Liver (tissue), 8 donors: ENCODE measurements at regions not wholly inside any gene's neighbourhood (a gene's known extent, or its start where the extent isn't known, plus 50 kb on each side); places are given as distances from the start of the nearest gene placed in this dataset.

Experiments used
- DNase-seq: peaks from one replicate; pipeline ENCODE4 v3.0.0-alpha.2; 2017; ENCODE audit warnings: low spot score
- H3K27ac ChIP-seq, 2 donors: one replicate each; pipeline ENCODE4 v1.7.0; 2013; ENCODE audit warnings: inconsistent platforms in 2 of 2, low read length in 2 of 2, control low read depth in 1 of 2, low read depth in 1 of 2, mild to moderate bottlenecking in 1 of 2
- H3K27me3 ChIP-seq, 4 donors: one replicate each; pipeline versions ENCODE4 v1.6.1 to v1.7.0; 2013; ENCODE audit warnings: low read length in 3 of 4, inconsistent platforms in 1 of 4, mild to moderate bottlenecking in 1 of 4, moderate library complexity in 1 of 4; ENCODE audit not compliant: control insufficient read depth in 4 of 4, insufficient read depth in 4 of 4
- H3K36me3 ChIP-seq, 4 donors: one replicate each; pipeline versions ENCODE4 v1.6.1 to v1.7.0; 2013; ENCODE audit warnings: low read length in 3 of 4, mild to moderate bottlenecking in 3 of 4, low read depth in 1 of 4, moderate library complexity in 1 of 4; ENCODE audit not compliant: control insufficient read depth in 4 of 4, insufficient read depth in 3 of 4
- H3K4me1 ChIP-seq, 4 donors: one replicate each; pipeline versions ENCODE4 v1.6.1 to v1.7.0; 2013; ENCODE audit warnings: low read length in 3 of 4, mild to moderate bottlenecking in 3 of 4, moderate library complexity in 1 of 4; ENCODE audit not compliant: control insufficient read depth in 4 of 4, insufficient read depth in 4 of 4
- H3K4me3 ChIP-seq, 3 donors: one replicate each; pipeline versions ENCODE4 v1.6.1 to v1.7.0; 2013; ENCODE audit warnings: low read length in 3 of 3, control low read depth in 1 of 3, low read depth in 1 of 3, mild to moderate bottlenecking in 1 of 3
- H3K9ac ChIP-seq, 2 donors: one replicate each; pipeline ENCODE4 v1.7.0; 2013; ENCODE audit warnings: low read length in 2 of 2, mild to moderate bottlenecking in 2 of 2, moderate library complexity in 2 of 2, control low read depth in 1 of 2, low read depth in 1 of 2
- H3K9me3 ChIP-seq, 4 donors: one replicate each; pipeline versions ENCODE4 v1.6.1 to v1.7.0; 2013; ENCODE audit warnings: low read length in 3 of 4; ENCODE audit not compliant: control insufficient read depth in 4 of 4
- FOXA2 ChIP-seq: IDR thresholded peaks from 2 replicates; pipeline ENCODE4 v1.6.1; 2016; ENCODE audit warnings: antibody characterized with exemption
- JUND ChIP-seq, 2 donors: IDR thresholded peaks; 2 replicates each; pipeline ENCODE4 v1.6.1; 2016; ENCODE audit warnings: antibody characterized with exemption in 2 of 2
- RXRA ChIP-seq, 2 donors: IDR thresholded peaks; 2 replicates each; pipeline ENCODE4 v1.6.1; 2017 to 2018; ENCODE audit warnings: antibody characterized with exemption in 2 of 2, mild to moderate bottlenecking in 1 of 2
- SP1 ChIP-seq: IDR thresholded peaks from 2 replicates; pipeline ENCODE4 v1.6.1; 2018; ENCODE audit warnings: antibody characterized with exemption, mild to moderate bottlenecking
- YY1 ChIP-seq: IDR thresholded peaks from 2 replicates; pipeline ENCODE4 v1.6.1; 2016; ENCODE audit warnings: antibody characterized with exemption, mild to moderate bottlenecking
- WGBS: extraction: QIAGEN DNeasy Blood & Tissue Kit; methylation state at CpG from one replicate; pipeline ENCODE4 v1.1.7; 2013; 5-methylcytosine and 5-hydroxymethylcytosine counted together
- TF ChIP-seq, protein P1 (sequence below): IDR thresholded peaks from 2 replicates; pipeline ENCODE4 v1.6.1; 2016; ENCODE audit warnings: antibody characterized with exemption
- TF ChIP-seq, protein P2 (sequence below): IDR thresholded peaks from 2 replicates; pipeline ENCODE4 v1.6.1; 2016; ENCODE audit warnings: antibody characterized with exemption, mild to moderate bottlenecking
- TF ChIP-seq, protein P3 (sequence below): fragments of 150-350 bp; IDR thresholded peaks from 2 replicates; pipeline ENCODE4 v1.5.1; 2017; ENCODE audit warnings: improper control_type of control experiment, low read depth, low read length; ENCODE audit not compliant: missing input control
- TF ChIP-seq, protein P4 (sequence below): IDR thresholded peaks from 2 replicates; pipeline ENCODE4 v1.6.1; 2016; ENCODE audit warnings: antibody characterized with exemption
- donor health status: healthy.
- donor health status: healthy.
- donor health status: healthy.
- donor health status: healthy.
- donor health status: healthy.

DNA sequence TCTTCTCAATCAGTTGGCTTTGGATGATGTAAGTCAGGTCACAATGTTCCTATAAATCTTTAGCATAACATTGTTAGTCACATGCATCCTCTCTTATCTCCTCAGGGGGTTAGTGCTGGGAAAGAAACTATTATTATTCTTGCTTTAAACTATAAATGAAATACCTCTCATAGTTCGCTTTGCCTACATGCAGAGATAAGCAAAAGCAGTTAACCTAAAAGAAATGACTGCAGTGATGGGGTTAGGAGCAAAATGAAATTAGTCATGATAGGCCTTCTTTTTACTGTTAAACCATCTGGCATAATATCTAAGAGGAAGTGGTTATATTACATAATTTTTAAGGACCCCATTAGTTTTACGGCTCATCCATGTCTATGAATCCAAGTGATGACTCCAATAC is 91.7 kb upstream of the IGSF10 start:
- no peak for DNase-seq
- Histone ChIP-seq H3K4me3 (no peak overlapping the region), H3K36me3 (no peaks in the 10 kb centered on the region), H3K9me3 (no peaks in the 10 kb centered on the region), H3K4me1 (no peaks in the 10 kb centered on the region), H3K27ac (no peak overlapping the region), H3K27me3 (peaks cover 0 to 2% (median 0%) of the 10 kb centered on the region in 4 donors), H3K9ac (no peak overlapping the region)
- TF ChIP-seq JUND (IDR thresholded peaks at IDR 0.05): no peak
- TF ChIP-seq, protein P1, sequence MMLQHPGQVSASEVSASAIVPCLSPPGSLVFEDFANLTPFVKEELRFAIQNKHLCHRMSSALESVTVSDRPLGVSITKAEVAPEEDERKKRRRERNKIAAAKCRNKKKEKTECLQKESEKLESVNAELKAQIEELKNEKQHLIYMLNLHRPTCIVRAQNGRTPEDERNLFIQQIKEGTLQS: no peak
- TF ChIP-seq YY1: no peak
- TF ChIP-seq FOXA2: no peak
- 84% methylated on average over 2 of the region's 2 CpGs for WGBS

DNA sequence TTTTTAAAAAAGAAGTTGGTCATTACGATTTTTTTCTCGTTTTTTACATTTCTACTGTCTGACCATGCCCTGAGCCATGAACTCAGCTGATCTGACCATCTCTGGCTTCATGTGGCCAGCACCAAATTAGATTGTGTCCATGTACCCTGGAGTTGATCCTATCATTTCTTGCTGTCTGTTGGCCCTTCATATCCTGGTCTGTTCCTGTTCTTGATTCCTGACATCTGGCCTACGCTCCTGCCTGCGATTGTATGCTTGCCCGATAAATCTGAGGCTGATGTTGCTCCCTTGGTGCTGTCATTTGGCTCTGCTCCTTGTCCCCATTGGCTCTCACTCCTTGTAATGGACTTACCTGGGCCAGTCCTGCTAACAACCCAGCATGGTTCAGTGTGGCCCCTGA is 89.8 kb upstream of the IGSF10 start:
- Histone ChIP-seq H3K4me3 (no peak overlapping the region), H3K27me3 (peaks cover 0 to 2% (median 0%) of the 10 kb centered on the region in 4 donors), H3K36me3 (no peaks in the 10 kb centered on the region), H3K9me3 (no peaks in the 10 kb centered on the region), H3K4me1 (no peaks in the 10 kb centered on the region), H3K9ac (no peak overlapping the region), H3K27ac (no peak overlapping the region)
- 88% methylated on average over 5 of the region's 5 CpGs for WGBS
- no peak for TF ChIP-seq SP1
- TF ChIP-seq, protein P2, sequence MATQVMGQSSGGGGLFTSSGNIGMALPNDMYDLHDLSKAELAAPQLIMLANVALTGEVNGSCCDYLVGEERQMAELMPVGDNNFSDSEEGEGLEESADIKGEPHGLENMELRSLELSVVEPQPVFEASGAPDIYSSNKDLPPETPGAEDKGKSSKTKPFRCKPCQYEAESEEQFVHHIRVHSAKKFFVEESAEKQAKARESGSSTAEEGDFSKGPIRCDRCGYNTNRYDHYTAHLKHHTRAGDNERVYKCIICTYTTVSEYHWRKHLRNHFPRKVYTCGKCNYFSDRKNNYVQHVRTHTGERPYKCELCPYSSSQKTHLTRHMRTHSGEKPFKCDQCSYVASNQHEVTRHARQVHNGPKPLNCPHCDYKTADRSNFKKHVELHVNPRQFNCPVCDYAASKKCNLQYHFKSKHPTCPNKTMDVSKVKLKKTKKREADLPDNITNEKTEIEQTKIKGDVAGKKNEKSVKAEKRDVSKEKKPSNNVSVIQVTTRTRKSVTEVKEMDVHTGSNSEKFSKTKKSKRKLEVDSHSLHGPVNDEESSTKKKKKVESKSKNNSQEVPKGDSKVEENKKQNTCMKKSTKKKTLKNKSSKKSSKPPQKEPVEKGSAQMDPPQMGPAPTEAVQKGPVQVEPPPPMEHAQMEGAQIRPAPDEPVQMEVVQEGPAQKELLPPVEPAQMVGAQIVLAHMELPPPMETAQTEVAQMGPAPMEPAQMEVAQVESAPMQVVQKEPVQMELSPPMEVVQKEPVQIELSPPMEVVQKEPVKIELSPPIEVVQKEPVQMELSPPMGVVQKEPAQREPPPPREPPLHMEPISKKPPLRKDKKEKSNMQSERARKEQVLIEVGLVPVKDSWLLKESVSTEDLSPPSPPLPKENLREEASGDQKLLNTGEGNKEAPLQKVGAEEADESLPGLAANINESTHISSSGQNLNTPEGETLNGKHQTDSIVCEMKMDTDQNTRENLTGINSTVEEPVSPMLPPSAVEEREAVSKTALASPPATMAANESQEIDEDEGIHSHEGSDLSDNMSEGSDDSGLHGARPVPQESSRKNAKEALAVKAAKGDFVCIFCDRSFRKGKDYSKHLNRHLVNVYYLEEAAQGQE: no peak
- TF ChIP-seq, protein P1: no peak
- TF ChIP-seq JUND (IDR thresholded peaks at IDR 0.05): no peak
- TF ChIP-seq, protein P3, sequence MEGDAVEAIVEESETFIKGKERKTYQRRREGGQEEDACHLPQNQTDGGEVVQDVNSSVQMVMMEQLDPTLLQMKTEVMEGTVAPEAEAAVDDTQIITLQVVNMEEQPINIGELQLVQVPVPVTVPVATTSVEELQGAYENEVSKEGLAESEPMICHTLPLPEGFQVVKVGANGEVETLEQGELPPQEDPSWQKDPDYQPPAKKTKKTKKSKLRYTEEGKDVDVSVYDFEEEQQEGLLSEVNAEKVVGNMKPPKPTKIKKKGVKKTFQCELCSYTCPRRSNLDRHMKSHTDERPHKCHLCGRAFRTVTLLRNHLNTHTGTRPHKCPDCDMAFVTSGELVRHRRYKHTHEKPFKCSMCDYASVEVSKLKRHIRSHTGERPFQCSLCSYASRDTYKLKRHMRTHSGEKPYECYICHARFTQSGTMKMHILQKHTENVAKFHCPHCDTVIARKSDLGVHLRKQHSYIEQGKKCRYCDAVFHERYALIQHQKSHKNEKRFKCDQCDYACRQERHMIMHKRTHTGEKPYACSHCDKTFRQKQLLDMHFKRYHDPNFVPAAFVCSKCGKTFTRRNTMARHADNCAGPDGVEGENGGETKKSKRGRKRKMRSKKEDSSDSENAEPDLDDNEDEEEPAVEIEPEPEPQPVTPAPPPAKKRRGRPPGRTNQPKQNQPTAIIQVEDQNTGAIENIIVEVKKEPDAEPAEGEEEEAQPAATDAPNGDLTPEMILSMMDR: no peak
- no peak for TF ChIP-seq RXRA (IDR thresholded peaks at IDR 0.05)
- TF ChIP-seq, protein P4, sequence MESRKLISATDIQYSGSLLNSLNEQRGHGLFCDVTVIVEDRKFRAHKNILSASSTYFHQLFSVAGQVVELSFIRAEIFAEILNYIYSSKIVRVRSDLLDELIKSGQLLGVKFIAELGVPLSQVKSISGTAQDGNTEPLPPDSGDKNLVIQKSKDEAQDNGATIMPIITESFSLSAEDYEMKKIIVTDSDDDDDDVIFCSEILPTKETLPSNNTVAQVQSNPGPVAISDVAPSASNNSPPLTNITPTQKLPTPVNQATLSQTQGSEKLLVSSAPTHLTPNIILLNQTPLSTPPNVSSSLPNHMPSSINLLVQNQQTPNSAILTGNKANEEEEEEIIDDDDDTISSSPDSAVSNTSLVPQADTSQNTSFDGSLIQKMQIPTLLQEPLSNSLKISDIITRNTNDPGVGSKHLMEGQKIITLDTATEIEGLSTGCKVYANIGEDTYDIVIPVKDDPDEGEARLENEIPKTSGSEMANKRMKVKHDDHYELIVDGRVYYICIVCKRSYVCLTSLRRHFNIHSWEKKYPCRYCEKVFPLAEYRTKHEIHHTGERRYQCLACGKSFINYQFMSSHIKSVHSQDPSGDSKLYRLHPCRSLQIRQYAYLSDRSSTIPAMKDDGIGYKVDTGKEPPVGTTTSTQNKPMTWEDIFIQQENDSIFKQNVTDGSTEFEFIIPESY: no peak
- no peak for DNase-seq
